ENCODE measurements at regions not wholly inside any gene's neighbourhood (a gene's known extent, or its start where the extent isn't known, plus 50 kb on each side); places are given as distances from the start of the nearest gene placed in this dataset.

GRCh38 chr13:75038393-75039113 lies 443.4 kb downstream of the TBC1D4 start:
- in situ Hi-C loops (cut with MboI; ENCODE audit: low pct_ligation_motif_present in 1 of 4, low pct_unique_long_range_greater_than_20kb in 1 of 4, low sequenced_read_pairs in 3 of 4) (no loop called here), intact Hi-C loops (cut with DNase I; ENCODE audit: low total_unique reads) (no loop called here)
- WGBS, 2 donors (ENCODE audit: low coverage in 1 of 2) = 86 to 89% methylated on average over 1 of the region's 1 CpG

GRCh38 chr13:75025956-75026355 lies 456.0 kb downstream of the TBC1D4 start:
- H3K4me3 ChIP-seq = no peak overlapping the region
- in situ Hi-C loops (cut with MboI; ENCODE audit: low pct_ligation_motif_present in 1 of 4, low pct_unique_long_range_greater_than_20kb in 1 of 4, low sequenced_read_pairs in 3 of 4) = no loop called here
- H3K4me1 ChIP-seq = no peaks in the 10 kb centered on the region
- no peaks in the 10 kb centered on the region for H3K27me3 ChIP-seq
- H3K9me3 ChIP-seq = no peaks in the 10 kb centered on the region
- no peaks in the 10 kb centered on the region for H3K36me3 ChIP-seq
- no peak for DNase-seq
- no peak overlapping the region for H3K27ac ChIP-seq
- intact Hi-C loops (cut with DNase I; ENCODE audit: low total_unique reads) = no loop called here
- TF ChIP-seq POLR2A (IDR thresholded peaks at IDR 0.05) = no peak
- no peak for TF ChIP-seq POLR2AphosphoS5 (IDR thresholded peaks at IDR 0.05)
- TF ChIP-seq, protein P1, sequence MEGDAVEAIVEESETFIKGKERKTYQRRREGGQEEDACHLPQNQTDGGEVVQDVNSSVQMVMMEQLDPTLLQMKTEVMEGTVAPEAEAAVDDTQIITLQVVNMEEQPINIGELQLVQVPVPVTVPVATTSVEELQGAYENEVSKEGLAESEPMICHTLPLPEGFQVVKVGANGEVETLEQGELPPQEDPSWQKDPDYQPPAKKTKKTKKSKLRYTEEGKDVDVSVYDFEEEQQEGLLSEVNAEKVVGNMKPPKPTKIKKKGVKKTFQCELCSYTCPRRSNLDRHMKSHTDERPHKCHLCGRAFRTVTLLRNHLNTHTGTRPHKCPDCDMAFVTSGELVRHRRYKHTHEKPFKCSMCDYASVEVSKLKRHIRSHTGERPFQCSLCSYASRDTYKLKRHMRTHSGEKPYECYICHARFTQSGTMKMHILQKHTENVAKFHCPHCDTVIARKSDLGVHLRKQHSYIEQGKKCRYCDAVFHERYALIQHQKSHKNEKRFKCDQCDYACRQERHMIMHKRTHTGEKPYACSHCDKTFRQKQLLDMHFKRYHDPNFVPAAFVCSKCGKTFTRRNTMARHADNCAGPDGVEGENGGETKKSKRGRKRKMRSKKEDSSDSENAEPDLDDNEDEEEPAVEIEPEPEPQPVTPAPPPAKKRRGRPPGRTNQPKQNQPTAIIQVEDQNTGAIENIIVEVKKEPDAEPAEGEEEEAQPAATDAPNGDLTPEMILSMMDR (IDR thresholded peaks at IDR 0.05) = no peak
- no peak for TF ChIP-seq EP300 (IDR thresholded peaks at IDR 0.05; ENCODE audit: low read depth)
- 10 to 21% methylated on average over 2 of the region's 2 CpGs for WGBS, 2 donors (ENCODE audit: low coverage in 1 of 2)

More at GRCh38 chr13:75038393-75039113, 443.4 kb downstream of the TBC1D4 start:
- Histone ChIP-seq H3K36me3 (no peaks in the 10 kb centered on the region), H3K4me3 (no peak overlapping the region), H3K9me3 (peaks cover 0 to 14% of the 10 kb centered on the region in 2 donors), H3K27me3 (no peaks in the 10 kb centered on the region), H3K27ac (no peak overlapping the region), H3K4me1 (no peaks in the 10 kb centered on the region)
- TF ChIP-seq, protein P1 (IDR thresholded peaks at IDR 0.05) = no peak
- TF ChIP-seq EP300 (IDR thresholded peaks at IDR 0.05; ENCODE audit: low read depth) = no peak
- no peak for TF ChIP-seq POLR2A (IDR thresholded peaks at IDR 0.05)
- no peak for TF ChIP-seq POLR2AphosphoS5 (IDR thresholded peaks at IDR 0.05)
- no peak for DNase-seq

DNA sequence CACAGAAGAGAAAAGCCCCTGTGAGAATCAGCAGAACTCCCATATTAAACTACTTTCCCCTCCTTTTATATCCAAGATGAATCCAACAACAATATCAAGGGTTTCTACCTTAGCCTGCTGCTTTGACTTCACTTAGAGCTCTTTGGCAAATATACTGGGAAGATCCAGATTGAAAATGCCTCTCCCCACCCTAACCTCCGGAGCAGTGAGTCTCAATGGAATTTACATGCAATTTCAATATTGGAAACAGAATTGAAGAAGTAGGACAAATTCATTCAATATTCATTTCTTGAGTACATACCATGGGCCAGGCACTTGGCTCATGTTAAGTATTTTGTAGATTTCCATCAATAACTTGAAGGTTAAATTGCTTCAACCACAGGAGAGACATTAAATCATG lies 457.4 kb downstream of the TBC1D4 start:
- no peak overlapping the region for H3K4me3 ChIP-seq
- no peaks in the 10 kb centered on the region for H3K27me3 ChIP-seq
- WGBS, 2 donors (ENCODE audit: low coverage in 1 of 2) = 72 to 82% methylated on average over 1 of the region's 1 CpG
- TF ChIP-seq, protein P1 (IDR thresholded peaks at IDR 0.05) = no peak
- H3K27ac ChIP-seq = no peak overlapping the region
- in situ Hi-C loops (cut with MboI; ENCODE audit: low pct_ligation_motif_present in 1 of 4, low pct_unique_long_range_greater_than_20kb in 1 of 4, low sequenced_read_pairs in 3 of 4) = no loop called here
- no peaks in the 10 kb centered on the region for H3K9me3 ChIP-seq
- H3K36me3 ChIP-seq = no peaks in the 10 kb centered on the region
- no peak for DNase-seq
- intact Hi-C loops (cut with DNase I; ENCODE audit: low total_unique reads) = no loop called here
- H3K4me1 ChIP-seq = no peaks in the 10 kb centered on the region

- in situ Hi-C loops (cut with MboI; ENCODE audit: low pct_ligation_motif_present in 1 of 4, low pct_unique_long_range_greater_than_20kb in 1 of 4, low sequenced_read_pairs in 3 of 4) = no loop called here
- Histone ChIP-seq H3K4me1 (no peaks in the 10 kb centered on the region), H3K4me3 (no peak overlapping the region), H3K27me3 (no peaks in the 10 kb centered on the region), H3K9me3 (no peaks in the 10 kb centered on the region), H3K36me3 (no peaks in the 10 kb centered on the region), H3K27ac (no peak overlapping the region)
- DNase-seq = no peak
- TF ChIP-seq POLR2AphosphoS5 (IDR thresholded peaks at IDR 0.05) (no peak), EP300 (IDR thresholded peaks at IDR 0.05; ENCODE audit: low read depth) (no peak), POLR2A (IDR thresholded peaks at IDR 0.05) (no peak)
- TF ChIP-seq, protein P1 (IDR thresholded peaks at IDR 0.05) = no peak
- intact Hi-C loops (cut with DNase I; ENCODE audit: low total_unique reads) = no loop called here
- WGBS, 2 donors (ENCODE audit: low coverage in 1 of 2) = 84 to 91% methylated on average over 1 of the region's 1 CpG
Observed at GRCh38 chr13:75023609-75024008, 458.4 kb downstream of the TBC1D4 start.
